Activated T-cell treated with anti-CD3 and anti-CD28 coated beads for 1 hour (primary cell): ENCODE measurements at regions not wholly inside any gene's neighbourhood (a gene's known extent, or its start where the extent isn't known, plus 50 kb on each side); places are given as distances from the start of the nearest gene placed in this dataset.
"Not testable (repeated sequence)": the region's sequence is repeated elsewhere in the genome, so short reads cannot be mapped to it uniquely, and the experiment has no call there.

Experiments
- DNase-seq: peaks from one replicate; pipeline ENCODE4 v3.0.0-alpha.2; 2020; ENCODE audit warnings: low read depth

- not testable (repeated sequence) for DNase-seq
Observed at GRCh38 chr11:3514635-3515424, 127.0 kb downstream of the ART5 start.

GRCh38 chr11:3513311-3513710 is 128.5 kb downstream of the ART5 start:
- not testable (repeated sequence) for DNase-seq

GRCh38 chr11:3512751-3513150 is 129.0 kb downstream of the ART5 start:
- DNase-seq = not testable (repeated sequence)

- peak; percentile 1 for DNase-seq
Observed at GRCh38 chr11:3512133-3512703, 129.6 kb downstream of the ART5 start.

- DNase-seq = not testable (repeated sequence)
Observed at GRCh38 chr11:3511416-3512132, 130.2 kb downstream of the ART5 start.

- not testable (repeated sequence) for DNase-seq
Observed at GRCh38 chr11:3509563-3509962, 130.6 kb upstream of the ZNF195 start.

GRCh38 chr11:3499198-3499597 is 120.3 kb upstream of the ZNF195 start:
- DNase-seq = not testable (repeated sequence)

GRCh38 chr11:3498356-3498755 is 119.4 kb upstream of the ZNF195 start:
- DNase-seq = not testable (repeated sequence)

GRCh38 chr11:3493152-3493551 is 114.2 kb upstream of the ZNF195 start:
- not testable (repeated sequence) for DNase-seq

GRCh38 chr11:3488003-3488402 is 109.1 kb upstream of the ZNF195 start:
- DNase-seq = not testable (repeated sequence)

- not testable (repeated sequence) for DNase-seq
Observed at GRCh38 chr11:3485737-3486136, 106.8 kb upstream of the ZNF195 start.

GRCh38 chr11:3476937-3477885 is 98.3 kb upstream of the ZNF195 start:
- DNase-seq = not testable (repeated sequence)

GRCh38 chr11:3476084-3476936 is 97.4 kb upstream of the ZNF195 start:
- not testable (repeated sequence) for DNase-seq

- DNase-seq = not testable (repeated sequence)
Observed at GRCh38 chr11:3468963-3469362, 90.0 kb upstream of the ZNF195 start.

GRCh38 chr11:3467599-3467998 is 88.7 kb upstream of the ZNF195 start:
- not testable (repeated sequence) for DNase-seq

GRCh38 chr11:3455666-3456065 is 76.7 kb upstream of the ZNF195 start:
- not testable (repeated sequence) for DNase-seq

GRCh38 chr11:3454844-3455243 is 75.9 kb upstream of the ZNF195 start:
- DNase-seq = peak; percentile 24

- not testable (repeated sequence) for DNase-seq
Observed at GRCh38 chr11:3453596-3454256, 74.8 kb upstream of the ZNF195 start.

- DNase-seq = not testable (repeated sequence)
Observed at GRCh38 chr11:3450822-3451221, 71.9 kb upstream of the ZNF195 start.

- DNase-seq = not testable (repeated sequence)
Observed at GRCh38 chr11:3445535-3445934, 66.6 kb upstream of the ZNF195 start.
